ENCODE measurements at regions not wholly inside any gene's neighbourhood (a gene's known extent, or its start where the extent isn't known, plus 50 kb on each side); places are given as distances from the start of the nearest gene placed in this dataset.

DNA sequence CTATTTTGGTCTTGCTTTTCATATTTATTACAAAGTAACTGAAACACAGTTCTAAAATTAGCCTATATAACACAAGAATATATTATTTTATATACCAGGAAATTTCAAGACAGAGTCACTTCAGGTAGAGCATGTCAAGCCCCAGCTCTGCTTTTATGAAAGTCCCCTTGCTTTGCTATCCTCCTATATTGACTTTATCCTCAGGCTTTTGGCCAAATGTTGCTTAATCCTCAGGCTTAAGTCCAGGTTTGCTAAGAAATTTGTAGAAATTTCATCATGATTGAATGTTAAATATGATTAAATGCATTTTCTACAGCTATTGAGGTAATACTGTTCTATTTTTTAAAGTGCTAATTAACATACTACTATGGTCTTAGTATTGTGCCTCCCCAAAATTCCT, 227.6 kb downstream of the FZD1 start:
- no peak overlapping the region for H3K9ac ChIP-seq
- TF ChIP-seq, protein P1, sequence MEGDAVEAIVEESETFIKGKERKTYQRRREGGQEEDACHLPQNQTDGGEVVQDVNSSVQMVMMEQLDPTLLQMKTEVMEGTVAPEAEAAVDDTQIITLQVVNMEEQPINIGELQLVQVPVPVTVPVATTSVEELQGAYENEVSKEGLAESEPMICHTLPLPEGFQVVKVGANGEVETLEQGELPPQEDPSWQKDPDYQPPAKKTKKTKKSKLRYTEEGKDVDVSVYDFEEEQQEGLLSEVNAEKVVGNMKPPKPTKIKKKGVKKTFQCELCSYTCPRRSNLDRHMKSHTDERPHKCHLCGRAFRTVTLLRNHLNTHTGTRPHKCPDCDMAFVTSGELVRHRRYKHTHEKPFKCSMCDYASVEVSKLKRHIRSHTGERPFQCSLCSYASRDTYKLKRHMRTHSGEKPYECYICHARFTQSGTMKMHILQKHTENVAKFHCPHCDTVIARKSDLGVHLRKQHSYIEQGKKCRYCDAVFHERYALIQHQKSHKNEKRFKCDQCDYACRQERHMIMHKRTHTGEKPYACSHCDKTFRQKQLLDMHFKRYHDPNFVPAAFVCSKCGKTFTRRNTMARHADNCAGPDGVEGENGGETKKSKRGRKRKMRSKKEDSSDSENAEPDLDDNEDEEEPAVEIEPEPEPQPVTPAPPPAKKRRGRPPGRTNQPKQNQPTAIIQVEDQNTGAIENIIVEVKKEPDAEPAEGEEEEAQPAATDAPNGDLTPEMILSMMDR (conservative IDR thresholded peaks at IDR 0.05; ENCODE audit: low read depth, low read length), result no peak
- H3K27ac ChIP-seq, result no peak overlapping the region
- no peaks in the 10 kb centered on the region for H3K36me3 ChIP-seq (ENCODE audit: insufficient read depth)
- no peak overlapping the region for H3K4me3 ChIP-seq (IDR thresholded peaks at IDR 0.05; ENCODE audit: insufficient read depth, low read depth, low read length)
- no peaks in the 10 kb centered on the region for H3K27me3 ChIP-seq (ENCODE audit: insufficient read depth, low read depth)
- no peaks in the 10 kb centered on the region for H3K79me2 ChIP-seq (ENCODE audit: insufficient read depth, low read depth)
- no peak overlapping the region for H3K4me2 ChIP-seq
- H3K4me1 ChIP-seq (ENCODE audit: low read depth, poor library complexity, severe bottlenecking), result no peaks in the 10 kb centered on the region
- no peaks in the 10 kb centered on the region for H4K20me1 ChIP-seq (ENCODE audit: insufficient read depth)
- no peak overlapping the region for H2AFZ ChIP-seq (ENCODE audit: low read depth)

DNA sequence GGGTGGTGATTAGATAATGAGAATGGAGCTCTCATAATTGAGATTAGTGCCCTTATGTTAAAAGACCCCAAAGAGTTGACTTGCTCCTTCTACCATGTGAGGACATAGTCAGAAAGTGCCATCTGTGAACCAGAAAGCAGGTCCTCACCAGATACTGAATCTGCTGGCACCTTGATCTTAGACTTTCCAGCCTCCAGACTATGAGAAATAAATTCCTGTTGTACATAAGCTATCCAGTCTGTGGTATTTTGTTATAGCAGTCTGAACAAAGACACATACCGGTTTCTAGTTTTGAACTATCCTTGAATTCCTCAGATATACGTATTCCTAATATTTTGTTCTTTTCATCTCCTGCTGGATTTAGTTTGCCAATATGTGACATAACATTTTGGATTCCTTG, 228.1 kb downstream of the FZD1 start:
- Histone ChIP-seq H3K36me3 (ENCODE audit: insufficient read depth) (no peaks in the 10 kb centered on the region), H3K79me2 (ENCODE audit: insufficient read depth, low read depth) (no peaks in the 10 kb centered on the region), H3K9ac (no peak overlapping the region), H3K4me3 (IDR thresholded peaks at IDR 0.05; ENCODE audit: insufficient read depth, low read depth, low read length) (no peak overlapping the region), H3K4me1 (ENCODE audit: low read depth, poor library complexity, severe bottlenecking) (no peaks in the 10 kb centered on the region), H3K4me2 (no peak overlapping the region), H4K20me1 (ENCODE audit: insufficient read depth) (no peaks in the 10 kb centered on the region), H2AFZ (ENCODE audit: low read depth) (no peak overlapping the region), H3K27me3 (ENCODE audit: insufficient read depth, low read depth) (no peaks in the 10 kb centered on the region), H3K27ac (no peak overlapping the region)
- TF ChIP-seq, protein P1 (conservative IDR thresholded peaks at IDR 0.05; ENCODE audit: low read depth, low read length), result no peak

DNA sequence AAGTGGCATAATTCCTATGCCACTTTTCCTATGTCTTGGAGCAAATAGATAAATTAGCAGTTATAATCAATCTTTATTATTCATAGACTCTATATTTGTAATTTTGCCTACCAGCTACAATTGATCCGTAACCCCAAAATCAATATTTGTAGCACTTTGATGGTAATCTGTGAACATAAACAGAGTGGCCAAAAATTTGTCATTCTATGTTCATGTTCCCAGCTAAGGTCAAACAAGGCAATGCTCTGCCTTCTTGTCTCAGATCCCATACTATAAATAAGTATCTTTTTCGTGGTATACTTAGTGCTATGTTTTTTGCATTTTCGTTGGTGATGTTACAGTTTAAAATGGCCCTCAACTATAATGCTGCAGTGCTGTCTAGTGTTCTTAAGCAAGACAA, 228.5 kb downstream of the FZD1 start:
- Histone ChIP-seq H3K9ac (no peak overlapping the region), H3K4me3 (IDR thresholded peaks at IDR 0.05; ENCODE audit: insufficient read depth, low read depth, low read length) (no peak overlapping the region), H3K79me2 (ENCODE audit: insufficient read depth, low read depth) (no peaks in the 10 kb centered on the region), H3K4me1 (ENCODE audit: low read depth, poor library complexity, severe bottlenecking) (no peaks in the 10 kb centered on the region), H3K4me2 (no peak overlapping the region), H2AFZ (ENCODE audit: low read depth) (no peak overlapping the region), H3K27ac (no peak overlapping the region), H3K27me3 (ENCODE audit: insufficient read depth, low read depth) (no peaks in the 10 kb centered on the region), H4K20me1 (ENCODE audit: insufficient read depth) (no peaks in the 10 kb centered on the region), H3K36me3 (ENCODE audit: insufficient read depth) (no peaks in the 10 kb centered on the region)
- TF ChIP-seq, protein P1 (conservative IDR thresholded peaks at IDR 0.05; ENCODE audit: low read depth, low read length), result no peak

DNA sequence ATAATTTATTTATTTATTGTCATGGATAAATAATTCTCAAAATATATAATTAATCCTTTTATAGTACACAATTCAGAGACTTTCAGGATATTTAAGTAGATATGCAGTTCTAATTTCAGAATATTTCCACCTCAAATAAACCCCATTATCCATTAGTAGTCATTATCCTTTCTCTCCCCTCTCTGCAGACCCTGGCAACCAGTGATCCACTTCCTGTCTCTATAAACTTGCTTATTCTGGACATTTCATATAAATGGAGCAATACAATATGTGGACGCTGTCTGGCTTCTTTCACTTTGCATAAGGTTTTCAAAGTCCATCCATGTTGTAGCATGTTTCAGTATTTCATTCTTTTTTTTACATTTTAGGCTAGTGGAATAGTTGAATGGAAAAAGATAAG, 230.2 kb downstream of the FZD1 start:
- TF ChIP-seq, protein P1 (conservative IDR thresholded peaks at IDR 0.05; ENCODE audit: low read depth, low read length), result no peak
- no peak overlapping the region for H3K9ac ChIP-seq
- H3K27ac ChIP-seq, result no peak overlapping the region
- H3K36me3 ChIP-seq (ENCODE audit: insufficient read depth), result no peaks in the 10 kb centered on the region
- no peaks in the 10 kb centered on the region for H3K4me1 ChIP-seq (ENCODE audit: low read depth, poor library complexity, severe bottlenecking)
- no peaks in the 10 kb centered on the region for H3K27me3 ChIP-seq (ENCODE audit: insufficient read depth, low read depth)
- H4K20me1 ChIP-seq (ENCODE audit: insufficient read depth), result no peaks in the 10 kb centered on the region
- no peak overlapping the region for H2AFZ ChIP-seq (ENCODE audit: low read depth)
- H3K4me3 ChIP-seq (IDR thresholded peaks at IDR 0.05; ENCODE audit: insufficient read depth, low read depth, low read length), result no peak overlapping the region
- no peaks in the 10 kb centered on the region for H3K79me2 ChIP-seq (ENCODE audit: insufficient read depth, low read depth)
- H3K4me2 ChIP-seq, result no peak overlapping the region

Data from KMS-11 (cell line).